Right lobe of liver (tissue), 6 donors: ENCODE measurements at regions not wholly inside any gene's neighbourhood (a gene's known extent, or its start where the extent isn't known, plus 50 kb on each side); places are given as distances from the start of the nearest gene placed in this dataset.
A peak's percentile ranks its signal among the peaks of the same experiment; 100 is the strongest.

Source experiments
- ATAC-seq, 4 donors: fragments of 200-7000 bp; cut with Tn5 transposase; one replicate each; pipeline ENCODE4 v1.9.1; 2020; ENCODE audit warnings: mild to moderate bottlenecking in 4 of 4, moderate library complexity in 4 of 4
- DNase-seq, 3 donors: peaks; one replicate each; pipeline ENCODE4 v3.0.0-alpha.2; 2020
- H3K27ac ChIP-seq, 3 donors: fragments of 200-600 bp; one replicate each; pipeline ENCODE4 v1.8.0; 2022
- H3K27me3 ChIP-seq, 2 donors: fragments of 200-600 bp; one replicate each; pipeline ENCODE4 v1.8.0; 2022
- H3K36me3 ChIP-seq, 4 donors: fragments of 200-600 bp; sonication (generic) in 1 of 4; one replicate each; pipeline versions ENCODE4 v1.5.1 to v1.8.0; 2017 to 2022; ENCODE audit warnings: control low read depth in 1 of 4
- H3K4me1 ChIP-seq, 4 donors: fragments of 200-600 bp; sonication (generic) in 1 of 4; one replicate each; pipeline versions ENCODE4 v1.5.1 to v1.8.0; 2017 to 2022; ENCODE audit warnings: control low read depth in 1 of 4
- H3K4me3 ChIP-seq, 3 donors: fragments of 200-600 bp; one replicate each; pipeline ENCODE4 v1.8.0; 2022
- H3K9me3 ChIP-seq, 4 donors: fragments of 200-600 bp; sonication (generic) in 1 of 4; one replicate each; pipeline versions ENCODE4 v1.5.1 to v1.8.0; 2017 to 2022; ENCODE audit warnings: control low read depth in 1 of 4
- CTCF ChIP-seq, 4 donors: fragments of 200-600 bp in 3 of 4; fragments of 450-650 bp in 1 of 4; IDR thresholded peaks; one replicate each; pipeline versions ENCODE4 v1.5.1 to v1.8.0; 2016 to 2022; ENCODE audit warnings: antibody characterized with exemption in 4 of 4, mild to moderate bottlenecking in 2 of 4
- POLR2A ChIP-seq: fragments of 450-650 bp; IDR thresholded peaks from one replicate; pipeline ENCODE4 v1.6.1; 2017; ENCODE audit warnings: antibody characterized with exemption, mild to moderate bottlenecking
- WGBS: methylation state at CpG from one replicate; pipeline ENCODE4 v1.1.6; 2018; ENCODE audit warnings: low coverage, low lambda C conversion rate; ENCODE audit not compliant: insufficient coverage; ENCODE audit errors: missing lambda C conversion rate; 5-methylcytosine and 5-hydroxymethylcytosine counted together
- intact Hi-C, 2 donors: fragments of 100-400 bp; cut with DNase I; formaldehyde crosslinking; loops; one replicate each; pipeline versions ENCODE4 v1.11.2 to v1.14.1; 2022
- donor health status: DM: no; HTN: yes; CAD: no.
- donor health status: DM: no; HTN: no; CAD: no.
- donor health status: DM: no; HTN: no; CAD: no.
- donor health status: DM: no; HTN: yes; CAD: no.
- donor health status: DM: no; HTN: yes; CAD: no.

DNA sequence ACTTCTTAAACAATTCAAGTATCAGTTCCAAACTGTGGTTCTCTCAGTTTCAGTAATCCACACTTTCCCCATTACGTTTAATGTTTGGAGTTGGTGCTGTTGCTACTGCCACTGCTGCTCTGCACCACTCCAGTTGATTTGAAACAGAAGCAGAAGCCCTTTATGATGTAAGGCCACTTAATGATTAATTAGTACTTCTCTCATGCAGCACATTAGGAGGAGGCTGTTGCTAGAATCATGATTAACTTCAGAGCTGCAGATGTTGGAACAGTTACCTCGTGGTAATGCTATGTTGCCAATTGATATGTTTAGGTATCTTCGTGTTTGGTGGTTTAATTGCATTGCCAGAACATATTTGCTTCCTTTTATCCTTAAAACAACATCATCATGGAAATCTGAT, 986.2 kb upstream of the CITED2 start:
- no peaks in the 10 kb centered on the region for H3K9me3 ChIP-seq
- DNase-seq (no peak), ATAC-seq (peak in 2 of 4 donors; percentile 18 to 36)
- no peaks in the 10 kb centered on the region for H3K4me1 ChIP-seq
- no peaks in the 10 kb centered on the region for H3K36me3 ChIP-seq
- H3K4me3 ChIP-seq = no peak overlapping the region
- intact Hi-C loops = no loop called here
- no peak overlapping the region for H3K27ac ChIP-seq
- TF ChIP-seq POLR2A = no peak
- TF ChIP-seq CTCF (IDR thresholded peaks at IDR 0.05) = no peak
- no peaks in the 10 kb centered on the region for H3K27me3 ChIP-seq
- WGBS = 54% methylated on average over 3 of the region's 3 CpGs

GRCh38 chr6:140355476-140355875, 981.0 kb upstream of the CITED2 start:
- WGBS = 79% methylated on average over 1 of the region's 1 CpG
- intact Hi-C loops = no loop called here
- Histone ChIP-seq H3K4me3 (no peak overlapping the region), H3K27ac (no peak overlapping the region), H3K9me3 (no peaks in the 10 kb centered on the region), H3K27me3 (no peaks in the 10 kb centered on the region), H3K4me1 (no peaks in the 10 kb centered on the region), H3K36me3 (no peaks in the 10 kb centered on the region)
- ATAC-seq = no peak
- DNase-seq = no peak
- no peak for TF ChIP-seq CTCF (IDR thresholded peaks at IDR 0.05)

DNA sequence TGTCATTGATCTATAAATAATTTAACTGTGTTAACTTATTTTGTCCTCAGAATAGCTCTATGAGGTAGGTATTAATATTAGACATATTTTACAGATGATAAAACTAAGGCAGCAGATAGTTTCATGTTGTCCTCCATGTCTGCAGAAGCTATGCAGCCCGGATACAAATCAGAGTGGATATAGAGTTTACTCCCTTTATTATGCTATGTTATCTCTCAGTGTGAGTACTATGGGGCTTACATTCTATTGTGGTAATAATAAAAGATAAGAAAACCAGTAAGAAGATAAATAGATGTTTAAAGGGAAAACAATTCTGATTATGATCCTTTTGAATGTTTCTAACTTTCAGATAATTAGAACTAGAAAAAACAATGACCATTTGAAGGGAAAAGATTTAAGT, 979.8 kb upstream of the CITED2 start:
- no peaks in the 10 kb centered on the region for H3K9me3 ChIP-seq
- no peak for ATAC-seq
- no peaks in the 10 kb centered on the region for H3K4me1 ChIP-seq
- intact Hi-C loops = no loop called here
- no peak overlapping the region for H3K27ac ChIP-seq
- 71% methylated on average over 1 of the region's 1 CpG for WGBS
- no peaks in the 10 kb centered on the region for H3K27me3 ChIP-seq
- H3K4me3 ChIP-seq = no peak overlapping the region
- no peak for TF ChIP-seq POLR2A
- no peak for TF ChIP-seq CTCF (IDR thresholded peaks at IDR 0.05)
- no peaks in the 10 kb centered on the region for H3K36me3 ChIP-seq
- DNase-seq = no peak

GRCh38 chr6:140353536-140353935, 979.1 kb upstream of the CITED2 start:
- Histone ChIP-seq H3K9me3 (no peaks in the 10 kb centered on the region), H3K4me1 (no peaks in the 10 kb centered on the region), H3K4me3 (no peak overlapping the region), H3K27me3 (no peaks in the 10 kb centered on the region), H3K36me3 (no peaks in the 10 kb centered on the region), H3K27ac (no peak overlapping the region)
- TF ChIP-seq CTCF (IDR thresholded peaks at IDR 0.05) (no peak), POLR2A (no peak)
- DNase-seq = no peak
- WGBS = 33% methylated on average over 1 of the region's 1 CpG
- intact Hi-C loops = no loop called here
- ATAC-seq = peak in 2 of 4 donors; percentile 31 to 50

DNA sequence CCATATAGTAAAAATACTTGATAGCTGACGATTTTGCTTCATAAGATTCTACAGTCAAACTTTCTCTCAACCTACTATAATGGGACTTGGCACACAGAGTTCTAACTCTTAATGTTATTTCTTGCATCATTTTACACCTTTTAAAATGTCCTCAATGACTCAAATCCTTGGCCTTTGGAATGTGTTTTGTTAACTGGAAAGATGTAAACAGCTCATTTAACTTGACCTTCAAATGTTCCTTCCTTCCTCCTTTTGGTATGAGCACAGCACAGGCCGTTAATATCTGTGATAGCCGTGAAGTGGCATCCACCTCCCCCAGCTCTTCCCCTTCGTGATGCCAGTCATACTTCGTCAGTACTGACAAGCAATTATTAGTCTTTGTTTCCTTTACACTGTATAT, 972.0 kb upstream of the CITED2 start:
- DNase-seq = no peak
- intact Hi-C loops = no loop called here
- Histone ChIP-seq H3K4me1 (peaks cover 0 to 13% (median 2%) of the 10 kb centered on the region in 4 donors), H3K4me3 (no peak overlapping the region), H3K27ac (no peak overlapping the region), H3K36me3 (no peaks in the 10 kb centered on the region), H3K9me3 (no peaks in the 10 kb centered on the region), H3K27me3 (no peaks in the 10 kb centered on the region)
- TF ChIP-seq POLR2A = no peak
- TF ChIP-seq CTCF (IDR thresholded peaks at IDR 0.05) = no peak
- WGBS = 51% methylated on average over 5 of the region's 5 CpGs
- peak in 3 of 4 donors; percentile 19 to 72 (median 50) for ATAC-seq
